ENCODE measurements at regions not wholly inside any gene's neighbourhood (a gene's known extent, or its start where the extent isn't known, plus 50 kb on each side); places are given as distances from the start of the nearest gene placed in this dataset.

GRCh38 chr6:78505178-78505577, 362.2 kb upstream of the IRAK1BP1 start:
- TF ChIP-seq ZNF239 (CRISPR knock-in tag; IDR thresholded peaks at IDR 0.05) (no peak), TAF1 (IDR thresholded peaks at IDR 0.05; ENCODE audit: control insufficient read depth, extremely low read depth, insufficient read depth, low read length, severe bottlenecking) (no peak), POU5F1 (IDR thresholded peaks at IDR 0.05; ENCODE audit: borderline replicate concordance, low read depth, low read length, partially characterized antibody) (no peak), MECOM (CRISPR knock-in tag; IDR thresholded peaks at IDR 0.05) (no peak), UBTF (IDR thresholded peaks at IDR 0.05; ENCODE audit: borderline replicate concordance in 1 of 2, low read depth in 2 of 2, low read length in 2 of 2) (no peak)

All from K562 (cell line).